Hematopoietic multipotent progenitor cell treated with erythropoietin and hydrocortisone succinate and interleukin-3 and kit ligand, for 17 days (in vitro differentiated cells): ENCODE measurements at regions not wholly inside any gene's neighbourhood (a gene's known extent, or its start where the extent isn't known, plus 50 kb on each side); places are given as distances from the start of the nearest gene placed in this dataset.

ENCODE experiments used
- DNase-seq: peaks from one replicate; pipeline ENCODE4 v3.0.0-alpha.2; 2015; ENCODE audit warnings: low spot score

DNA sequence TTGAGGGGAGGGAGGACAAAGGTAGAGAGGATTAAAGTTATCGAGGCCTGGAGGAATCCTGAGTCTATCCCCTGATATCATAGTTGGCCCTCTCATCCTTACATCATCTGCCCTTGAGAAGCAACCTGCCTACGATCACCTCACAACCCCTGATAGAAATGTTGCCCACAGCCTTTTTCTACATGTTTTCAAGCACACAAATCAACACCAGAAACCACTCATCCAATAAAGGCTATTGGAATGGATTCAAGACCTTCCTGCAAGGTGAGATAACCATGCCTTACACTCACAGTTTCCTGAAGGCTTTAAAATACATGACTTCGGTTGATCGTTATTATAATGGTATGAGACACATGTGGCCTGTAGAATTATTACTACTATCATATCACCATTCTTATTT is 175.7 kb upstream of the EGLN3 start:
- DNase-seq = no peak

DNA sequence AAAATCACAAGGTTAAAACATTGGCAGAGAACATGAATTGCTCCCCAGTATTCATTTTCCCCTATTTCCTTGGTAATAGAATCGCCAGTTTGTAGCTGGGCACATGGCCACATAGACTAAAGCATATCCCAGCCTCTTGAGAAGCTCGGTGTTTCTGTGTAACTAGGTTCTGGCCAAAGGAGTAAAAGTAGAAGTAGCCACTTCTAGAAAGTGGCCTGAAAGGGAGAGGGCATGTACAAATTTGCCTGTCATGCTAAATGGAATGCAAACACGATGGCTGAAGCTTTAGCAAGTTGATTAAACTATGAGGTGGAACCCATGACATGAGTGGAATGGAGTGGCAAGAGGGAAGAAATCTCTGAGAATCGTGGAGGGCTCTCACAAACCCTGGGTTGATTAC is 173.7 kb upstream of the EGLN3 start:
- DNase-seq = no peak

DNA sequence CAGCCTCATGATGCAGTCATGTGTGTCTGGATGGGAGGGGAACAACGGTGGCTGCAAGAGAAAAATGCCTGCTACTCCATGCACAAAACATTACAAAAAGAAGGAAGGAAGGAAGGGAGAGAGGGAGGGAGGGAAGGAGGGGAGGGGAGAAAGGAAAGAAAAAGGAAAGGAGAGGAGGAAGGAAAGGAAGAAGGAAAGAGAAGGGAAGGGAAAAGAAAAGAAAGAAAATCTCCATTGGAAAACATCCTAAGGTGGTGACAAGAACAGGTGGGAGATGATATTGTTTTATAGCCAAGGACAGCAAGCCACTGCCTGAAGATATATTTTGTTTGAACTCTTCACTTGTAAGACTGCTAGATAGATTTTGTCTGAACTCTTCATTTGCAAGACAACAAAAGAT is 171.8 kb upstream of the EGLN3 start:
- DNase-seq = no peak

DNA sequence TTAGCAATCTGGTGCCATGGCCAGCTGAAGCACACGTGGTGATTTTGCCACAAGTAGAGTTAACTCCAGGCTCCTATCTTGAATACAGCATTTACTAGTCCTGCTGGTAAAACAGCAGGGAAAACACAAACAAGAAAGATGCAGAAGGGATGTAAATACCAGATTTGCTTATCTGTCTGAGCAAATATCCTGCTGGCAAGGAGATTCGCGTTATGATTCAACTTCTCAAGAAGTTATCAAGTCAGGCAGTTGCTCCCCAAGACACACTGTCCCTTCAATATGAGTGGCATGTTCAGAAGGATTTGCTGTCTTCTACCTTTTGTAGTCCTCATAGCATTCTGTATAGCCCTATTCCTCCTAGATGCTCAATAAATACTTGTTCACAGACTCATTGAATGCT is 171.2 kb upstream of the EGLN3 start:
- no peak for DNase-seq

GRCh38 chr14:34120185-34120977 is 169.5 kb upstream of the EGLN3 start:
- DNase-seq = no peak

GRCh38 chr14:34119107-34119858 is 168.4 kb upstream of the EGLN3 start:
- no peak for DNase-seq

DNA sequence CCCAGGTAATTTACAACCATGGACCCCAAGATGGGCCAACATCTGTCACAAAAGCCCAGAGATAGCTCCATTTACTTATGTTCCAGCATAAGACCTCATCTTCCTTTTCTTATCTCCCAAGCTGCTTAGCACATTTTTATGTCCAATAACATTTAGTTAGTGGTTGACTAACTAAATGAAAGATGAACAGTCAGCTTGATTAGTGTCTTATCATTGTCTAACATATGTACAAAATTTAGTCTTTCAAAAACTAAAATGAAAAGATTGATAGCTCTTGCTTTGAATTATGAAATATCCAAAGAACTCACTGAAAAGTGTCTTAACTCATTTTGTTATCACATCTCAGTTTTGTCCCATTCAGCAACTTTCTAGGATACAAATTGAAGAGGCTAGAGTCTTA is 163.1 kb upstream of the EGLN3 start:
- no peak for DNase-seq

GRCh38 chr14:34113005-34113511 is 162.2 kb upstream of the EGLN3 start:
- no peak for DNase-seq

DNA sequence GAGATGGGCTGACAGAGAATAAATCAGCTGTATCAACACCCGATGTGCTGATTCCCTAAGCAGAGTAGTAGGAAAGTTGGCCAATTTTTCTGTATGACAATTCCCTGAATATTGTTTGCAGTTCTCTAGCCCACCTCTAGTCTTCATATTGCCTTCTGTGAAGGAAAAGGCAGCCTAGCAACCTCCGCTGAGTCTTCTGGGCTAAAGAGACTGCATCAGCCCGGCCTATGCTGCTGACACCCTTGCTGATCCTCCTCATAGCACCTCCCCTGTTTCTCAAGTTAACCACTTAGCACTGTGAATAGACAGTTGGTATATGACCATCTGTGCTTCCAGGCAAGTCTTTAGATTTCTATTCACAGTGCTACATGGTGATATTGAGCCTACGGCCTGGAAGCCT is 161.1 kb upstream of the EGLN3 start:
- DNase-seq = no peak

GRCh38 chr14:34111505-34111904 is 160.6 kb upstream of the EGLN3 start:
- DNase-seq = no peak

DNA sequence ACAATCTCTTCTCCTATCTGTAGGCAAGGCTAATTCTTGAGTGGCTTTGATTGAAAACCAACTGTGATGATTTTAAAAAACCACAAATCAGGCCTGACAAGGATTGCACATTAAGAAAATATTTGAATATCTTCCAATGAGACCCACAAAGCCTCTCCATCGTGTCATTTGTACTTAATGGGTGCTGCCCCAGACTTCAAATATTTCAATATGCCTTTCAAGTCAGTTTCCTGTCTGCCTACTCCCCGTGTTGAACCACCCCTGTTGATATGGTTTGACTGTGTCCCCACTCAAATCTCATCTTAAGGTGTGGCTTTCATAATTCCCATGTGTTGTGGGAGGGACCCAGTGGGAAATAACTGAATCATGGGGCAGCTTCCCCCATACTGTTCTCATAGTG is 159.7 kb upstream of the EGLN3 start:
- no peak for DNase-seq

DNA sequence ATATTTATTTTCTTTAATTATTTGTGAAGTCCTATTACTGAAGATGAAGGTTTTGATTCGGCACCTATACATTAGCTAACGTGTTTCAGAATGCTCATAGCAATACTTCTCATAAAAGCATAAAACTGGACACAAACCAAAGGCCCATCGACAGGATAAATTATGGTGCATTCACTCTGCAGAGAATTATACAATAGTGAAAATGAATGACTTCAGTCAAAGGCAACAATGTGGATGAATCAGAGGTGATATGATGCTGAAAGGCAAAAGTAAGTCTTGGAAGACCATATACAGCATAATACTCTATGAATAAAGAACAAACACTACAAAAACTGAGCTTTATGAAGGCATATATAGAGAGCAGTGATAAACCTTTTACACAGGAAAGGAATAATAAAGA is 156.6 kb upstream of the EGLN3 start:
- no peak for DNase-seq

DNA sequence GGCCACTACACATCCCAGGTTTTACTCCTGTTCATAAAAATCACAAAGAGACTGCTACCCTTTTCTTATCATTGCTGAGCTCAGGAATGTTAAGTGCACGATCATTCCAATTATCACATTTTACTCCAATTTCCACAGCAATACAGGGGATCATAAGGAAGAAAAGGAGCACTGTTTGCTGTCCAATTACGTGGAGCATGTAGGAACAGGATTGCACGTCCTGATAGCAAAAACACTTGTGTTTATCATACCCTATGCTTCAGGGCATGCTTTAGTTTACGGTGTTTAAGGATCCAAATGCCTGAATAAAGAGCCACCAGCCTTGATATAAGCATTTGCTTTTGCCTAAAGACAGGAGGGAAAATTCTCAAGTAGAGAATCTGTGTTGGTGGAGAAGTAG is 155.4 kb upstream of the EGLN3 start:
- DNase-seq = no peak

DNA sequence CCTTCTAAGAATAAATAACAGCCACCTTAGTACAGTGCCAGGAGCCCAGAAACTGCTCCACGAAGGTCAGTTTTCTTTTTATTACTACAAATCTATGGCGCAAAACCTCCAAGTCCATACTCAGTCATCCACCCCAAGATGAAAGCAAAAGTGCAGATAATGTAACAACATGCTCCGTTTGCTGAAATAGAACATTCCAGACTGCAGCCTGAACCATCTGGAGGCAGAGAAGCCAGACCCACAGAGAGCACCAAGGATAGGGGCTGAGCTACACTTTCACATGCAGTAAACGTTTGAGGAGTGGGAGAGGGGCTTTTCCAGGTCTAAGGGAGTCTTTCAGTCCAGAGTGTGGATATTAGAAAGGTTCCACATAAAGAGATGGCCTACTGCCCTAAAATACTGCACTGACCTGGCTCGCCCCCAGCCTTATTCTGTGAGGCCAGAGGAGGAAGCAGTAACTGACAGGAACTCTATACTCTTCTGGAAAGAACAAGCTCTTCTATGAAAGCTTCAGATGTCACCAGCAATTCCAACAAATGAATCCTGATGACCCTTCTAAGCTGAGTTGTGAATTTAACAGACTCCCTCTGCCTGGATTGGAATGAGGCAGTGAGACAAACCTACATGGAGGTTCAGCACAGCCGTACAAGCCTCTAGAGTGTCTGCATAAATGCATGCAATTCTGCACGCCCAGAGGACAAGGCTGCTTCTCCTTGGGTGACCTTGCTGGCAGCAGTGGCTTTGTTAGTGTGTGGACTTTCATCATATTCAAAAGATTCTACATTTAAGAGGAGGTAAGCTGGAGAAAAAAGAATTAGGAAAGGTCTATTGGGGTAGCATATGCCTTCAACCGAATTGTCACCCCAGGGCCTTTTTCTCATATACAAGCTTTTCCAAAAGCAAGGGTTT is 153.9 kb upstream of the EGLN3 start:
- no peak for DNase-seq

DNA sequence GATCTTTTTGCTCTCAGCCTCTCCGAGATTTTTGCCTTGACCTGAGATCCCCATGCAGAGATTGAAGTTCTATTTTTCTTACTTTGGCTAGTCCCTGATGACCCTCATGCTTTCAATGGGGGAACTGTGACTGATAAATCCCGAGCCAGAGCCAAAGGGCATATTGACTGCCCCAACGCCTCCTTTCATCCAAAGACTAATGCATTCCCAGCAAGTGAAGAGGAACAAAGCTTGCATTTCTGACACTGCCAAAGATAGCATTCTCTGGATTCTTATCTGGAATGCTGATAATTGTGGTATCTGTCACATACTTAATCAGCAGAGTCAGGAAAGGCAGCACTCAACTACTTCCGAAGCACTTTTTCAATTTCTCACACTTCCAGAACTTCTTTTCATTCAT is 152.3 kb upstream of the EGLN3 start:
- no peak for DNase-seq

GRCh38 chr14:34099635-34100034 is 148.8 kb upstream of the EGLN3 start:
- no peak for DNase-seq

DNA sequence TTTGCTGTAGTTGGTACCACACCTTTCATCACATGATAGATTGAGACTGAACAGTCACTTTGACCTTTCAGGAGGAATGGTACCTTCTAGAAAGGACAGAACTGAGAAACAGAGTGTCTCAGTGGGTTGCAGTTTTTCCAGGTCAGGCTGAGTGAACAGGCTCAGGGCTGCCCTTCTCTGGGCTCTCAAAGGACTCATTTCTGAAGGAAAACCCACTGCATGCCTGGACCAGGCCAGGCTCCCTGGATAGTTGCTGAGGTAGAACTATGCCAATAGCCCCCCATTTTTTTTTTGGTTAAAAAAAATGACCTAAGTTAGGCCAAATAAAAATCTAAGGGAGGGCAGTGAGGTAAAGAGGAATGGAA is 148.1 kb upstream of the EGLN3 start:
- no peak for DNase-seq

- DNase-seq = no peak
Observed at GRCh38 chr14:34098045-34098984, 147.4 kb upstream of the EGLN3 start.

GRCh38 chr14:34097644-34098043 is 146.8 kb upstream of the EGLN3 start:
- no peak for DNase-seq

DNA sequence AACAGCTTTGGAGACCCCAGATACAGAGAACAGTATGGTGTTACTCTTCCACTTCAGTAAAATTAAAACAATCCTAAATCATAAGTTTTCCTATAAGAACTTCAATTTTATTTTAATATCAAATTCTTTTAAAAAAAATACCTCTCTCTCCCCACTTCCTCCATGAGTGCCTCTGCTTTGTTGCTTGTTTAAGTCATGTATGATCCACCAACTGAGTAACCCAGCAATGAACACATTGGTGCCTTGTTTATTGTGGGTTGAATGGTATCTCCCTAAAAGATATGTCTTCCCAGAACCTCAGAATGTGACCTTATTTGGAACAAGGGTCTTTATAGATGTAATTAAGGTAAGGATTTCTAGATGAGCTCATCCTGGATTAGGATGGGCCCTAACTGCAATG is 143.5 kb upstream of the EGLN3 start:
- no peak for DNase-seq

DNA sequence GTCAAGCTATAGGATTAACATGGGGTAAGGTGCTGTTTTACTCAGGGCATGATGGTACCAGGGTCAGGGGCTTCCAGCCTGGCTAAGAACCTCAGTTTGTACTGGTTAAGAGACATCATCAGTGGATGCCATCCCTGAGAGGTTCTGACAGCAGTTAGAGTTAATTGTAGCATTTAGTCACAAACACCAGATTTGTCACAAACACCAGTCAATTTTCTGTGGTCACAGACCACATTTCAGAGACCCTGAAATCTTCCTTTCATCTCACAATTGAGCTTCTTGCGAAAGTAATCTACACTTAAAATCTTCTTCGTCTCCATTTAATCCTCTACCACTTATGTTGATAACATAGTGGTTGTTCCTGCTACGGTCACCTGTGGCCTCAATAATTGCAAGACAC is 143.0 kb upstream of the EGLN3 start:
- DNase-seq = no peak
